Hepatocyte (in vitro differentiated cells): ENCODE measurements at regions not wholly inside any gene's neighbourhood (a gene's known extent, or its start where the extent isn't known, plus 50 kb on each side); places are given as distances from the start of the nearest gene placed in this dataset.
A peak's percentile ranks its signal among the peaks of the same experiment; 100 is the strongest.

Experiments
- DNase-seq: peaks from one replicate; pipeline ENCODE4 v3.0.0-alpha.2; 2016; ENCODE audit warnings: low spot score
- H2AFZ ChIP-seq: fragments of 200-600 bp; sonication (generic); 2 replicates; pipeline ENCODE4 v1.6.0; 2016; ENCODE audit warnings: antibody characterized with exemption, mild to moderate bottlenecking
- H3K27ac ChIP-seq: fragments of 200-600 bp; sonication (generic); 2 replicates; pipeline ENCODE4 v1.5.1; 2016; ENCODE audit warnings: mild to moderate bottlenecking
- H3K27me3 ChIP-seq: fragments of 200-600 bp; sonication (generic); 2 replicates; pipeline ENCODE4 v1.6.1; 2016
- H3K36me3 ChIP-seq: fragments of 200-600 bp; sonication (generic); replicated peaks from 2 replicates; pipeline ENCODE4 v1.5.1; 2016; ENCODE audit warnings: low read depth; ENCODE audit not compliant: insufficient read depth
- H3K4me1 ChIP-seq: fragments of 200-600 bp; sonication (generic); 2 replicates; pipeline ENCODE4 v1.5.1; 2016; ENCODE audit warnings: mild to moderate bottlenecking, moderate library complexity; ENCODE audit not compliant: insufficient read depth
- H3K4me2 ChIP-seq: fragments of 200-600 bp; sonication (generic); 2 replicates; pipeline ENCODE4 v1.6.0; 2016
- H3K4me3 ChIP-seq: fragments of 200-600 bp; sonication (generic); 2 replicates; pipeline ENCODE4 v1.5.1; 2016; ENCODE audit warnings: mild to moderate bottlenecking
- H3K79me2 ChIP-seq: fragments of 200-600 bp; sonication (generic); 2 replicates; pipeline ENCODE4 v1.6.0; 2017; ENCODE audit warnings: mild to moderate bottlenecking
- H3K9me2 ChIP-seq: fragments of 200-600 bp; sonication (generic); replicated peaks from 2 replicates; pipeline ENCODE4 v1.6.0; 2017; ENCODE audit warnings: mild to moderate bottlenecking; ENCODE audit not compliant: insufficient read depth
- H3K9me3 ChIP-seq: fragments of 200-600 bp; sonication (generic); 2 replicates; pipeline ENCODE4 v1.5.1; 2016; ENCODE audit warnings: low read depth, mild to moderate bottlenecking
- H4K20me1 ChIP-seq: fragments of 200-600 bp; sonication (generic); 2 replicates; pipeline ENCODE4 v1.6.0; 2016; ENCODE audit warnings: mild to moderate bottlenecking; ENCODE audit not compliant: insufficient read depth, poor library complexity, severe bottlenecking
- EZH2 ChIP-seq: fragments of 200-600 bp; sonication (generic); IDR thresholded peaks from 2 replicates; pipeline ENCODE4 v1.6.1; 2016; ENCODE audit warnings: antibody characterized with exemption, mild to moderate bottlenecking, borderline replicate concordance
- EZH2phosphoT487 ChIP-seq: fragments of 200-600 bp; sonication (generic); IDR thresholded peaks from one replicate; pipeline ENCODE4 v1.6.1; 2018; ENCODE audit warnings: antibody characterized with exemption, mild to moderate bottlenecking, low read depth, moderate library complexity; ENCODE audit not compliant: unreplicated experiment, severe bottlenecking
- WGBS: methylation state at CpG from one replicate; pipeline ENCODE4 v1.1.6; 2016; ENCODE audit warnings: low lambda C conversion rate; ENCODE audit errors: missing lambda C conversion rate; 5-methylcytosine and 5-hydroxymethylcytosine counted together
- TF ChIP-seq, protein P1 (sequence below): fragments of 200-600 bp; sonication (generic); IDR thresholded peaks from 2 replicates; pipeline ENCODE4 v1.5.1; 2016; ENCODE audit warnings: antibody characterized with exemption, mild to moderate bottlenecking; ENCODE audit not compliant: poor library complexity

- H3K27ac ChIP-seq, result no peak overlapping the region
- H3K4me2 ChIP-seq, result no peak overlapping the region
- no peaks in the 10 kb centered on the region for H4K20me1 ChIP-seq
- no peaks in the 10 kb centered on the region for H3K36me3 ChIP-seq
- no peak overlapping the region for H3K4me3 ChIP-seq
- no peak overlapping the region for H2AFZ ChIP-seq
- H3K4me1 ChIP-seq, result peaks cover 37% of the 10 kb centered on the region
- no peaks in the 10 kb centered on the region for H3K79me2 ChIP-seq
- TF ChIP-seq EZH2phosphoT487 (no peak), EZH2 (no peak)
- TF ChIP-seq, protein P1, sequence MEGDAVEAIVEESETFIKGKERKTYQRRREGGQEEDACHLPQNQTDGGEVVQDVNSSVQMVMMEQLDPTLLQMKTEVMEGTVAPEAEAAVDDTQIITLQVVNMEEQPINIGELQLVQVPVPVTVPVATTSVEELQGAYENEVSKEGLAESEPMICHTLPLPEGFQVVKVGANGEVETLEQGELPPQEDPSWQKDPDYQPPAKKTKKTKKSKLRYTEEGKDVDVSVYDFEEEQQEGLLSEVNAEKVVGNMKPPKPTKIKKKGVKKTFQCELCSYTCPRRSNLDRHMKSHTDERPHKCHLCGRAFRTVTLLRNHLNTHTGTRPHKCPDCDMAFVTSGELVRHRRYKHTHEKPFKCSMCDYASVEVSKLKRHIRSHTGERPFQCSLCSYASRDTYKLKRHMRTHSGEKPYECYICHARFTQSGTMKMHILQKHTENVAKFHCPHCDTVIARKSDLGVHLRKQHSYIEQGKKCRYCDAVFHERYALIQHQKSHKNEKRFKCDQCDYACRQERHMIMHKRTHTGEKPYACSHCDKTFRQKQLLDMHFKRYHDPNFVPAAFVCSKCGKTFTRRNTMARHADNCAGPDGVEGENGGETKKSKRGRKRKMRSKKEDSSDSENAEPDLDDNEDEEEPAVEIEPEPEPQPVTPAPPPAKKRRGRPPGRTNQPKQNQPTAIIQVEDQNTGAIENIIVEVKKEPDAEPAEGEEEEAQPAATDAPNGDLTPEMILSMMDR, result no peak
- H3K9me3 ChIP-seq, result no peaks in the 10 kb centered on the region
- no peak for DNase-seq
- 79% methylated on average over 13 of the region's 13 CpGs for WGBS
- no peaks in the 10 kb centered on the region for H3K27me3 ChIP-seq
- H3K9me2 ChIP-seq, result no peaks in the 10 kb centered on the region
Observed at GRCh38 chr10:43865265-43866135, 216.8 kb upstream of the ZNF32 start.

DNA sequence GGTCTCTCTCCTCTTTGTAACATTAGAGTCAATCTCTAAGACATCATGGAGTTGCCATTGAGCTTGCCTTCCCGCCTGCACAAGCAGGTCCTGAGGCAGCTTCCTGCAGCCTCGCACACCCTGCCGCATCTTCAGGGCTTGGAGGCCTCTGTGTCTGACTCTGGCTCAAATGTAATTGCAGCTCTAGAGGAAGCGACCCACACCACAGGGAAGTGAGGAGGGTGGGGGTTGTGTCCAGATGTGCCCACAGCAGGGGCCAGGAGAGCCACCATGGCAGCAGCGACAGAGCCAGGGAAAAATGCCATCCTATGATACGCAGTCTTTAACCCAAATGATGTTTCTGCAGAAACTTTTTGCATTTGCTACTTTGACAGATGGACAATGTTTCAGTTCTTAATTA lies 216.0 kb upstream of the ZNF32 start:
- no peak overlapping the region for H3K4me3 ChIP-seq
- no peak overlapping the region for H2AFZ ChIP-seq
- H3K36me3 ChIP-seq, result no peaks in the 10 kb centered on the region
- no peak for DNase-seq
- no peaks in the 10 kb centered on the region for H3K9me2 ChIP-seq
- peaks cover 37% of the 10 kb centered on the region for H3K4me1 ChIP-seq
- TF ChIP-seq EZH2phosphoT487 (no peak), EZH2 (no peak)
- TF ChIP-seq, protein P1, result no peak
- H3K27ac ChIP-seq, result peak overlapping the region; percentile 69
- H3K27me3 ChIP-seq, result no peaks in the 10 kb centered on the region
- no peaks in the 10 kb centered on the region for H3K9me3 ChIP-seq
- H3K4me2 ChIP-seq, result no peak overlapping the region
- no peaks in the 10 kb centered on the region for H3K79me2 ChIP-seq
- H4K20me1 ChIP-seq, result no peaks in the 10 kb centered on the region
- 96% methylated on average over 6 of the region's 6 CpGs for WGBS

- H3K4me2 ChIP-seq, result peak overlapping the region; percentile 8
- peak; percentile 74 for DNase-seq
- peaks cover 37% of the 10 kb centered on the region for H3K4me1 ChIP-seq
- 76% methylated on average over 8 of the region's 8 CpGs for WGBS
- no peak overlapping the region for H2AFZ ChIP-seq
- no peaks in the 10 kb centered on the region for H4K20me1 ChIP-seq
- H3K79me2 ChIP-seq, result no peaks in the 10 kb centered on the region
- H3K4me3 ChIP-seq, result no peak overlapping the region
- peak overlapping the region; percentile 95 for H3K27ac ChIP-seq
- no peaks in the 10 kb centered on the region for H3K27me3 ChIP-seq
- H3K9me3 ChIP-seq, result no peaks in the 10 kb centered on the region
- no peaks in the 10 kb centered on the region for H3K9me2 ChIP-seq
- TF ChIP-seq EZH2phosphoT487, result no peak
- TF ChIP-seq, protein P1, result no peak
- TF ChIP-seq EZH2, result no peak
- no peaks in the 10 kb centered on the region for H3K36me3 ChIP-seq
Observed at GRCh38 chr10:43863859-43864591, 215.3 kb upstream of the ZNF32 start.
